ENCODE measurements at regions not wholly inside any gene's neighbourhood (a gene's known extent, or its start where the extent isn't known, plus 50 kb on each side); places are given as distances from the start of the nearest gene placed in this dataset.

GRCh38 chr4:122671919-122672490, 51.1 kb upstream of the IL21 start:
- no peak for DNase-seq (ENCODE audit: low read depth)

- no peak for DNase-seq (ENCODE audit: low read depth)
Observed at GRCh38 chr4:122673252-122673651, 52.4 kb upstream of the IL21 start.

GRCh38 chr4:122674371-122674770, 53.5 kb upstream of the IL21 start:
- no peak for DNase-seq (ENCODE audit: low read depth)

- no peak for DNase-seq (ENCODE audit: low read depth)
Observed at GRCh38 chr4:122679317-122679716, 53.2 kb upstream of the BBS12 start.

- peak; percentile 64 for DNase-seq (ENCODE audit: low read depth)
Observed at GRCh38 chr4:122679946-122680345, 52.6 kb upstream of the BBS12 start.

GRCh38 chr4:122681568-122681967, 50.9 kb upstream of the BBS12 start:
- DNase-seq (ENCODE audit: low read depth): no peak
